Right lobe of liver (tissue), 6 donors: ENCODE measurements at regions not wholly inside any gene's neighbourhood (a gene's known extent, or its start where the extent isn't known, plus 50 kb on each side); places are given as distances from the start of the nearest gene placed in this dataset.

ENCODE experiments used
- ATAC-seq, 4 donors: fragments of 200-7000 bp; cut with Tn5 transposase; one replicate each; pipeline ENCODE4 v1.9.1; 2020; ENCODE audit warnings: mild to moderate bottlenecking in 4 of 4, moderate library complexity in 4 of 4
- DNase-seq, 3 donors: peaks; one replicate each; pipeline ENCODE4 v3.0.0-alpha.2; 2020
- H3K27ac ChIP-seq, 3 donors: fragments of 200-600 bp; one replicate each; pipeline ENCODE4 v1.8.0; 2022
- H3K27me3 ChIP-seq, 2 donors: fragments of 200-600 bp; one replicate each; pipeline ENCODE4 v1.8.0; 2022
- H3K36me3 ChIP-seq, 4 donors: fragments of 200-600 bp; sonication (generic) in 1 of 4; one replicate each; pipeline versions ENCODE4 v1.5.1 to v1.8.0; 2017 to 2022; ENCODE audit warnings: control low read depth in 1 of 4
- H3K4me1 ChIP-seq, 4 donors: fragments of 200-600 bp; sonication (generic) in 1 of 4; one replicate each; pipeline versions ENCODE4 v1.5.1 to v1.8.0; 2017 to 2022; ENCODE audit warnings: control low read depth in 1 of 4
- H3K4me3 ChIP-seq, 3 donors: fragments of 200-600 bp; one replicate each; pipeline ENCODE4 v1.8.0; 2022
- H3K9me3 ChIP-seq, 4 donors: fragments of 200-600 bp; sonication (generic) in 1 of 4; one replicate each; pipeline versions ENCODE4 v1.5.1 to v1.8.0; 2017 to 2022; ENCODE audit warnings: control low read depth in 1 of 4
- CTCF ChIP-seq, 4 donors: fragments of 200-600 bp in 3 of 4; fragments of 450-650 bp in 1 of 4; IDR thresholded peaks; one replicate each; pipeline versions ENCODE4 v1.5.1 to v1.8.0; 2016 to 2022; ENCODE audit warnings: antibody characterized with exemption in 4 of 4, mild to moderate bottlenecking in 2 of 4
- POLR2A ChIP-seq: fragments of 450-650 bp; IDR thresholded peaks from one replicate; pipeline ENCODE4 v1.6.1; 2017; ENCODE audit warnings: antibody characterized with exemption, mild to moderate bottlenecking
- WGBS: methylation state at CpG from one replicate; pipeline ENCODE4 v1.1.6; 2018; ENCODE audit warnings: low coverage, low lambda C conversion rate; ENCODE audit not compliant: insufficient coverage; ENCODE audit errors: missing lambda C conversion rate; 5-methylcytosine and 5-hydroxymethylcytosine counted together
- intact Hi-C, 2 donors: fragments of 100-400 bp; cut with DNase I; formaldehyde crosslinking; loops; one replicate each; pipeline versions ENCODE4 v1.11.2 to v1.14.1; 2022
- donor health status: DM: no; HTN: yes; CAD: no.
- donor health status: DM: no; HTN: no; CAD: no.
- donor health status: DM: no; HTN: no; CAD: no.
- donor health status: DM: no; HTN: yes; CAD: no.
- donor health status: DM: no; HTN: yes; CAD: no.

GRCh38 chr18:59996370-59996966, 96.7 kb downstream of the PMAIP1 start:
- WGBS, result 10% methylated on average over 5 of the region's 5 CpGs
- no peaks in the 10 kb centered on the region for H3K9me3 ChIP-seq
- ATAC-seq (peak in 2 of 4 donors; percentile 53 to 54), DNase-seq (no peak)
- no peaks in the 10 kb centered on the region for H3K4me1 ChIP-seq
- intact Hi-C loops, result no loop called here
- H3K36me3 ChIP-seq, result no peaks in the 10 kb centered on the region
- H3K27me3 ChIP-seq, result no peaks in the 10 kb centered on the region
- no peak overlapping the region for H3K4me3 ChIP-seq
- TF ChIP-seq CTCF (IDR thresholded peaks at IDR 0.05), result peak; percentile 38 to 60 (median 44)
- TF ChIP-seq POLR2A, result no peak
- no peak overlapping the region for H3K27ac ChIP-seq

- WGBS, result 0% methylated on average over 1 of the region's 1 CpG
- no peaks in the 10 kb centered on the region for H3K27me3 ChIP-seq
- no peak overlapping the region for H3K4me3 ChIP-seq
- no peak overlapping the region for H3K27ac ChIP-seq
- DNase-seq, result no peak
- intact Hi-C loops, result no loop called here
- no peak for ATAC-seq
- no peaks in the 10 kb centered on the region for H3K9me3 ChIP-seq
- no peaks in the 10 kb centered on the region for H3K36me3 ChIP-seq
- TF ChIP-seq CTCF (IDR thresholded peaks at IDR 0.05) (no peak), POLR2A (no peak)
- H3K4me1 ChIP-seq, result no peaks in the 10 kb centered on the region
Measured at GRCh38 chr18:59994357-59994756, 94.6 kb downstream of the PMAIP1 start.

GRCh38 chr18:59993560-59993959, 93.8 kb downstream of the PMAIP1 start:
- Histone ChIP-seq H3K9me3 (no peaks in the 10 kb centered on the region), H3K4me1 (no peaks in the 10 kb centered on the region), H3K27me3 (no peaks in the 10 kb centered on the region), H3K4me3 (no peak overlapping the region), H3K27ac (no peak overlapping the region), H3K36me3 (no peaks in the 10 kb centered on the region)
- DNase-seq (no peak), ATAC-seq (no peak)
- TF ChIP-seq POLR2A, result no peak
- TF ChIP-seq CTCF (IDR thresholded peaks at IDR 0.05), result no peak
- intact Hi-C loops, result no loop called here
- WGBS, result 50% methylated on average over 4 of the region's 5 CpGs

- Histone ChIP-seq H3K4me3 (no peak overlapping the region), H3K27ac (no peak overlapping the region), H3K27me3 (no peaks in the 10 kb centered on the region), H3K36me3 (no peaks in the 10 kb centered on the region), H3K4me1 (no peaks in the 10 kb centered on the region), H3K9me3 (no peaks in the 10 kb centered on the region)
- 53% methylated on average over 1 of the region's 1 CpG for WGBS
- intact Hi-C loops, result no loop called here
- DNase-seq (no peak), ATAC-seq (no peak)
- TF ChIP-seq POLR2A (no peak), CTCF (IDR thresholded peaks at IDR 0.05) (no peak)
Measured at GRCh38 chr18:59990121-59990823, 90.5 kb downstream of the PMAIP1 start.
